GM18517 (cell line): ENCODE measurements at regions not wholly inside any gene's neighbourhood (a gene's known extent, or its start where the extent isn't known, plus 50 kb on each side); places are given as distances from the start of the nearest gene placed in this dataset.

Experiments
- ATAC-seq: cut with Tn5 transposase; IDR thresholded peaks from one replicate; pipeline ENCODE4 v1.9.1; 2021; ENCODE audit warnings: mild to moderate bottlenecking, moderate library complexity; ENCODE audit not compliant: unreplicated experiment

- no peak for ATAC-seq
These were observed 801.4 kb downstream of the SLITRK6 start for GRCh38 chr13:84997858-84998257.

GRCh38 chr13:84994582-84994981 lies 804.6 kb downstream of the SLITRK6 start:
- no peak for ATAC-seq

- ATAC-seq: no peak
These were observed 813.4 kb downstream of the SLITRK6 start for GRCh38 chr13:84985860-84986259.

GRCh38 chr13:84983321-84983720 lies 815.9 kb downstream of the SLITRK6 start:
- ATAC-seq: no peak

GRCh38 chr13:84980571-84980970 lies 818.6 kb downstream of the SLITRK6 start:
- ATAC-seq: no peak

GRCh38 chr13:84978851-84979250 lies 820.4 kb downstream of the SLITRK6 start:
- no peak for ATAC-seq

- ATAC-seq: no peak
These were observed 825.6 kb downstream of the SLITRK6 start for GRCh38 chr13:84973661-84974060.

GRCh38 chr13:84972907-84973306 lies 826.3 kb downstream of the SLITRK6 start:
- ATAC-seq: no peak

- ATAC-seq: no peak
These were observed 836.4 kb downstream of the SLITRK6 start for GRCh38 chr13:84962849-84963248.

- no peak for ATAC-seq
These were observed 837.0 kb downstream of the SLITRK6 start for GRCh38 chr13:84962141-84962750.

- no peak for ATAC-seq
These were observed 838.2 kb downstream of the SLITRK6 start for GRCh38 chr13:84961023-84961422.

GRCh38 chr13:84959818-84960217 lies 839.4 kb downstream of the SLITRK6 start:
- no peak for ATAC-seq

- no peak for ATAC-seq
These were observed 844.6 kb downstream of the SLITRK6 start for GRCh38 chr13:84954636-84955035.

GRCh38 chr13:84951128-84951527 lies 848.1 kb downstream of the SLITRK6 start:
- ATAC-seq: no peak

GRCh38 chr13:84946192-84946591 lies 853.0 kb downstream of the SLITRK6 start:
- ATAC-seq: no peak

- no peak for ATAC-seq
These were observed 858.4 kb downstream of the SLITRK6 start for GRCh38 chr13:84940798-84941197.

- ATAC-seq: no peak
These were observed 859.1 kb downstream of the SLITRK6 start for GRCh38 chr13:84940167-84940566.

GRCh38 chr13:84934911-84935310 lies 864.3 kb downstream of the SLITRK6 start:
- no peak for ATAC-seq

- ATAC-seq: no peak
These were observed 865.4 kb downstream of the SLITRK6 start for GRCh38 chr13:84933797-84934196.

- ATAC-seq: no peak
These were observed 868.0 kb downstream of the SLITRK6 start for GRCh38 chr13:84931264-84931663.

GRCh38 chr13:84927442-84928169 lies 871.6 kb downstream of the SLITRK6 start:
- no peak for ATAC-seq

GRCh38 chr13:84925443-84925842 lies 873.8 kb downstream of the SLITRK6 start:
- no peak for ATAC-seq

GRCh38 chr13:84923831-84924230 lies 875.4 kb downstream of the SLITRK6 start:
- ATAC-seq: no peak
